Mucosa of rectum (tissue), 2 donors: ENCODE measurements at regions not wholly inside any gene's neighbourhood (a gene's known extent, or its start where the extent isn't known, plus 50 kb on each side); places are given as distances from the start of the nearest gene placed in this dataset.
"Not testable (repeated sequence)": the region's sequence is repeated elsewhere in the genome, so short reads cannot be mapped to it uniquely, and the experiment has no call there.

Experiments used
- H3K27ac ChIP-seq, 2 donors: one replicate each; pipeline ENCODE4 v1.7.0; 2013; ENCODE audit warnings: inconsistent platforms in 2 of 2, low read depth in 2 of 2, low read length in 2 of 2
- H3K27me3 ChIP-seq, 2 donors: one replicate each; pipeline ENCODE4 v1.7.0; 2013; ENCODE audit warnings: low read length in 2 of 2; ENCODE audit not compliant: control insufficient read depth in 2 of 2, insufficient read depth in 2 of 2
- H3K36me3 ChIP-seq, 2 donors: one replicate each; pipeline ENCODE4 v1.7.0; 2013; ENCODE audit warnings: low read length in 2 of 2; ENCODE audit not compliant: control insufficient read depth in 2 of 2, insufficient read depth in 2 of 2
- H3K4me1 ChIP-seq, 2 donors: one replicate each; pipeline ENCODE4 v1.7.0; 2013; ENCODE audit warnings: low read length in 2 of 2, mild to moderate bottlenecking in 1 of 2; ENCODE audit not compliant: control insufficient read depth in 2 of 2, insufficient read depth in 2 of 2
- H3K4me3 ChIP-seq, 2 donors: one replicate each; pipeline ENCODE4 v1.7.0; 2013; ENCODE audit warnings: low read length in 2 of 2
- H3K9ac ChIP-seq, 2 donors: one replicate each; pipeline ENCODE4 v1.7.0; 2013; ENCODE audit warnings: low read length in 2 of 2, low read depth in 1 of 2, mild to moderate bottlenecking in 1 of 2
- H3K9me3 ChIP-seq, 2 donors: one replicate each; pipeline ENCODE4 v1.7.0; 2013; ENCODE audit warnings: low read length in 2 of 2; ENCODE audit not compliant: control insufficient read depth in 2 of 2
- donor health status: healthy.
- donor health status: Normal muscosa, but diverticular disease.

- Histone ChIP-seq H3K9me3 (no peaks in the 10 kb centered on the region), H3K9ac (no peak overlapping the region), H3K27me3 (no peaks in the 10 kb centered on the region), H3K4me1 (no peaks in the 10 kb centered on the region), H3K27ac (no peak overlapping the region), H3K4me3 (no peak overlapping the region), H3K36me3 (no peaks in the 10 kb centered on the region)
Measured at GRCh38 chr18:22699629-22700028, 233.5 kb upstream of the RBBP8 start.

- Histone ChIP-seq H3K9ac (no peak overlapping the region), H3K4me3 (no peak overlapping the region), H3K4me1 (no peaks in the 10 kb centered on the region), H3K27me3 (no peaks in the 10 kb centered on the region), H3K27ac (no peak overlapping the region), H3K9me3 (no peaks in the 10 kb centered on the region), H3K36me3 (no peaks in the 10 kb centered on the region)
Measured at GRCh38 chr18:22700920-22701319, 232.2 kb upstream of the RBBP8 start.

GRCh38 chr18:22701326-22701725, 231.8 kb upstream of the RBBP8 start:
- Histone ChIP-seq H3K9me3 (no peaks in the 10 kb centered on the region), H3K4me1 (no peaks in the 10 kb centered on the region), H3K4me3 (no peak overlapping the region), H3K36me3 (no peaks in the 10 kb centered on the region), H3K27ac (no peak overlapping the region), H3K27me3 (no peaks in the 10 kb centered on the region), H3K9ac (no peak overlapping the region)

- no peaks in the 10 kb centered on the region for H3K27me3 ChIP-seq
- H3K4me1 ChIP-seq: no peaks in the 10 kb centered on the region
- H3K27ac ChIP-seq: no peak overlapping the region
- no peaks in the 10 kb centered on the region for H3K9me3 ChIP-seq
- no peaks in the 10 kb centered on the region for H3K36me3 ChIP-seq
- no peak overlapping the region for H3K9ac ChIP-seq
- no peak overlapping the region for H3K4me3 ChIP-seq
Measured at GRCh38 chr18:22701795-22702194, 231.3 kb upstream of the RBBP8 start.

GRCh38 chr18:22702806-22703205, 230.3 kb upstream of the RBBP8 start:
- Histone ChIP-seq H3K27ac (no peak overlapping the region), H3K9me3 (no peaks in the 10 kb centered on the region), H3K9ac (no peak overlapping the region), H3K4me3 (no peak overlapping the region), H3K4me1 (no peaks in the 10 kb centered on the region), H3K27me3 (no peaks in the 10 kb centered on the region), H3K36me3 (no peaks in the 10 kb centered on the region)

- no peak overlapping the region for H3K4me3 ChIP-seq
- H3K27ac ChIP-seq: no peak overlapping the region
- no peaks in the 10 kb centered on the region for H3K4me1 ChIP-seq
- H3K9me3 ChIP-seq: no peaks in the 10 kb centered on the region
- no peak overlapping the region for H3K9ac ChIP-seq
- no peaks in the 10 kb centered on the region for H3K27me3 ChIP-seq
- H3K36me3 ChIP-seq: no peaks in the 10 kb centered on the region
Measured at GRCh38 chr18:22703883-22704585, 229.1 kb upstream of the RBBP8 start.

GRCh38 chr18:22704586-22704918, 228.6 kb upstream of the RBBP8 start:
- no peak overlapping the region for H3K4me3 ChIP-seq
- no peak overlapping the region for H3K27ac ChIP-seq

GRCh38 chr18:22705328-22705727, 227.8 kb upstream of the RBBP8 start:
- H3K9ac ChIP-seq: no peak overlapping the region
- no peak overlapping the region for H3K4me3 ChIP-seq
- H3K27me3 ChIP-seq: no peaks in the 10 kb centered on the region
- no peaks in the 10 kb centered on the region for H3K4me1 ChIP-seq
- H3K36me3 ChIP-seq: no peaks in the 10 kb centered on the region
- no peak overlapping the region for H3K27ac ChIP-seq
- no peaks in the 10 kb centered on the region for H3K9me3 ChIP-seq

More at GRCh38 chr18:22704586-22704918, 228.6 kb upstream of the RBBP8 start:
- Histone ChIP-seq H3K4me1 (no peaks in the 10 kb centered on the region), H3K36me3 (no peaks in the 10 kb centered on the region), H3K9me3 (no peaks in the 10 kb centered on the region), H3K9ac (no peak overlapping the region), H3K27me3 (no peaks in the 10 kb centered on the region)

GRCh38 chr18:22706025-22706424, 227.1 kb upstream of the RBBP8 start:
- not testable (repeated sequence) for H3K4me1 ChIP-seq, H3K36me3 ChIP-seq, H3K9ac ChIP-seq, H3K27ac ChIP-seq, H3K4me3 ChIP-seq, H3K27me3 ChIP-seq, H3K9me3 ChIP-seq

- H3K27me3 ChIP-seq: no peaks in the 10 kb centered on the region
- H3K36me3 ChIP-seq: no peaks in the 10 kb centered on the region
- H3K27ac ChIP-seq: no peak overlapping the region
- H3K9ac ChIP-seq: no peak overlapping the region
- no peak overlapping the region for H3K4me3 ChIP-seq
- H3K9me3 ChIP-seq: no peaks in the 10 kb centered on the region
- peaks cover 4 to 9% of the 10 kb centered on the region in 2 donors for H3K4me1 ChIP-seq
Measured at GRCh38 chr18:22709288-22710060, 223.7 kb upstream of the RBBP8 start.
